OCI-LY1 (cell line): ENCODE measurements at regions not wholly inside any gene's neighbourhood (a gene's known extent, or its start where the extent isn't known, plus 50 kb on each side); places are given as distances from the start of the nearest gene placed in this dataset.

ENCODE experiments used
- H2AFZ ChIP-seq: fragments of 200-600 bp; sonication (generic), shearing (Covaris generic); 2 replicates; pipeline ENCODE4 v1.6.0; 2014; ENCODE audit warnings: antibody characterized with exemption, mild to moderate bottlenecking, low read length
- H3F3A ChIP-seq: fragments of 200-600 bp; sonication (generic), shearing (Covaris generic); 2 replicates; pipeline ENCODE4 v1.6.0; 2014; ENCODE audit warnings: mild to moderate bottlenecking, antibody characterized with exemption, low read length, moderate library complexity; ENCODE audit not compliant: insufficient read depth
- H3K27ac ChIP-seq: fragments of 200-600 bp; sonication (generic); 2 replicates; pipeline ENCODE4 v1.5.1; 2014; ENCODE audit warnings: low read length, mixed run types, mild to moderate bottlenecking, low read depth; ENCODE audit not compliant: poor library complexity, severe bottlenecking
- H3K27me3 ChIP-seq: fragments of 200-600 bp; sonication (generic); 2 replicates; pipeline ENCODE4 v1.6.0; 2014; ENCODE audit warnings: antibody characterized with exemption, mild to moderate bottlenecking, low read length, moderate library complexity; ENCODE audit not compliant: insufficient read depth
- H3K36me3 ChIP-seq: fragments of 200-600 bp; sonication (generic); 2 replicates; pipeline ENCODE4 v1.6.1; 2014; ENCODE audit warnings: mild to moderate bottlenecking, antibody characterized with exemption, low read length, moderate library complexity, mixed read lengths; ENCODE audit not compliant: insufficient read depth
- H3K4me1 ChIP-seq: fragments of 200-600 bp; sonication (generic); 2 replicates; pipeline ENCODE4 v1.5.1; 2014; ENCODE audit warnings: mild to moderate bottlenecking, low read length, moderate library complexity; ENCODE audit not compliant: insufficient read depth, severe bottlenecking
- H3K4me2 ChIP-seq: fragments of 200-600 bp; sonication (generic), shearing (Covaris generic); 2 replicates; pipeline ENCODE4 v1.6.1; 2014; ENCODE audit warnings: low read length
- H3K4me3 ChIP-seq: fragments of 200-600 bp; sonication (generic); 2 replicates; pipeline ENCODE4 v1.5.1; 2014; ENCODE audit warnings: low read length, low read depth, mild to moderate bottlenecking, mixed read lengths; ENCODE audit not compliant: poor library complexity, severe bottlenecking
- H3K79me2 ChIP-seq: fragments of 200-600 bp; shearing (Covaris generic); 2 replicates; pipeline ENCODE4 v1.6.1; 2016; ENCODE audit warnings: mixed run types, low read length, mixed read lengths; ENCODE audit not compliant: insufficient read depth
- H3K9ac ChIP-seq: fragments of 200-600 bp; sonication (generic), shearing (Covaris generic); 2 replicates; pipeline ENCODE4 v1.6.1; 2014; ENCODE audit warnings: mild to moderate bottlenecking, low read length, mixed read lengths
- H3K9me2 ChIP-seq: fragments of 200-600 bp; sonication (generic), shearing (Covaris generic); 2 replicates; pipeline ENCODE4 v1.6.1; 2014; ENCODE audit warnings: low read depth, mild to moderate bottlenecking, low read length, mixed read lengths
- H3K9me3 ChIP-seq: fragments of 200-600 bp; shearing (Covaris generic); 2 replicates; pipeline ENCODE4 v1.6.1; 2014; ENCODE audit warnings: low read length, mixed read lengths
- H4K20me1 ChIP-seq: fragments of 200-600 bp; sonication (generic), shearing (Covaris generic); 2 replicates; pipeline ENCODE4 v1.6.0; 2016; ENCODE audit warnings: mild to moderate bottlenecking, low read length; ENCODE audit not compliant: insufficient read depth
- CTCF ChIP-seq: fragments of 200-600 bp; sonication (generic), shearing (Covaris generic); IDR thresholded peaks from 2 replicates; pipeline ENCODE4 v1.5.1; 2017; ENCODE audit warnings: mild to moderate bottlenecking, antibody characterized with exemption, low read length, moderate library complexity, mixed read lengths
- EZH2 ChIP-seq: fragments of 200-600 bp; sonication (generic), shearing (Covaris generic); IDR thresholded peaks from 2 replicates; pipeline ENCODE4 v1.8.0; 2017; ENCODE audit warnings: borderline replicate concordance, mixed run types, mild to moderate bottlenecking, antibody characterized with exemption, low read length, moderate library complexity, mixed read lengths

GRCh38 chr12:61701471-61701870 lies 558.7 kb upstream of the USP15 start:
- no peaks in the 10 kb centered on the region for H3K36me3 ChIP-seq
- no peaks in the 10 kb centered on the region for H3K27me3 ChIP-seq
- H4K20me1 ChIP-seq, result no peaks in the 10 kb centered on the region
- H3K9me2 ChIP-seq, result no peaks in the 10 kb centered on the region
- no peak overlapping the region for H3K4me3 ChIP-seq
- no peak overlapping the region for H3K9ac ChIP-seq
- H2AFZ ChIP-seq, result no peak overlapping the region
- no peak overlapping the region for H3K4me2 ChIP-seq
- H3K27ac ChIP-seq, result no peak overlapping the region
- H3K9me3 ChIP-seq, result no peaks in the 10 kb centered on the region
- H3F3A ChIP-seq, result no peaks in the 10 kb centered on the region
- TF ChIP-seq EZH2 (no peak), CTCF (no peak)
- no peaks in the 10 kb centered on the region for H3K4me1 ChIP-seq
- H3K79me2 ChIP-seq, result no peaks in the 10 kb centered on the region

- Histone ChIP-seq H3K79me2 (no peaks in the 10 kb centered on the region), H3K36me3 (no peaks in the 10 kb centered on the region), H3F3A (no peaks in the 10 kb centered on the region), H3K27ac (no peak overlapping the region), H3K9me2 (no peaks in the 10 kb centered on the region), H3K9me3 (no peaks in the 10 kb centered on the region), H3K27me3 (no peaks in the 10 kb centered on the region), H2AFZ (no peak overlapping the region), H3K4me2 (no peak overlapping the region), H3K9ac (no peak overlapping the region), H4K20me1 (no peaks in the 10 kb centered on the region), H3K4me3 (no peak overlapping the region), H3K4me1 (no peaks in the 10 kb centered on the region)
- TF ChIP-seq EZH2, result no peak
- no peak for TF ChIP-seq CTCF
These were observed 553.4 kb upstream of the USP15 start for GRCh38 chr12:61706783-61707182.

GRCh38 chr12:61713121-61713520 lies 547.1 kb upstream of the USP15 start:
- Histone ChIP-seq H3K9me2 (no peaks in the 10 kb centered on the region), H3K4me1 (no peaks in the 10 kb centered on the region), H3K4me3 (no peak overlapping the region), H3K27ac (no peak overlapping the region), H4K20me1 (no peaks in the 10 kb centered on the region), H2AFZ (no peak overlapping the region), H3K9me3 (no peaks in the 10 kb centered on the region), H3K79me2 (no peaks in the 10 kb centered on the region), H3K4me2 (no peak overlapping the region), H3K36me3 (no peaks in the 10 kb centered on the region), H3K27me3 (no peaks in the 10 kb centered on the region), H3F3A (no peaks in the 10 kb centered on the region), H3K9ac (no peak overlapping the region)
- TF ChIP-seq CTCF, result no peak
- no peak for TF ChIP-seq EZH2
